ENCODE measurements at regions not wholly inside any gene's neighbourhood (a gene's known extent, or its start where the extent isn't known, plus 50 kb on each side); places are given as distances from the start of the nearest gene placed in this dataset. TPM values are rescaled to one million over a fixed set of nuclear protein-coding genes. Genes with fewer than 3 reads are reported as not detected.
"Not testable (repeated sequence)": the region's sequence is repeated elsewhere in the genome, so short reads cannot be mapped to it uniquely, and the experiment has no call there.

DNA sequence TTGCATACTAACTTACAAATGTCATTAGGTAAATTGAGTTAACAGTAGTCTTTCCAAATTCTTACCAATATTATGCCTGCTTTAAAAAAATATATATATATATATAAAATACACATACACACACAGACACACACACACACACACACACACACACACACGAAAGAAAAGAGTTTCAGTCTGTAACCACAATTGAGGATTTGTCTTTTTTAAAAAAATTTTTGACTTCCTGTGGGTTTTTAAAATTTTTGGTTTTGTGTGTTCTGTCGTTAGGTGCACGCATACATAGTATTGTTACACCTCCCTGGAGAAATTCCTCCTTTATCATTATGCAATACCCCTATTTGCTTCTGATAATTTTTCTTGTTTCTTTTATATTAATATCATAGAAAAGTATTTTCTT lies 129.3 kb upstream of the LRRC61 start:
- H3K4me3 ChIP-seq; DNase-seq (ENCODE audit: low read depth, low spot score); H3K27me3 ChIP-seq (replicated peaks in 1 of 2; ENCODE audit: control insufficient read depth in 2 of 2, insufficient read depth in 2 of 2, low read length in 1 of 2); H4K20me1 ChIP-seq (ENCODE audit: control insufficient read depth, insufficient read depth); FAIRE-seq; H3K9ac ChIP-seq (ENCODE audit: control insufficient read depth, insufficient read depth, low read length); intact Hi-C loops (cut with micrococcal nuclease; ENCODE audit: unreplicated experiment); RAD21 ChIA-PET (ENCODE audit: unreplicated experiment); in situ Hi-C loops (cut with MboI); H3K4me1 ChIP-seq (ENCODE audit: control insufficient read depth, insufficient read depth, low read length); H3K36me3 ChIP-seq (ENCODE audit: control insufficient read depth in 2 of 2, insufficient read depth in 2 of 2, low read length in 1 of 2); H3K4me2 ChIP-seq (ENCODE audit: control insufficient read depth, insufficient read depth); H3K9me3 ChIP-seq (replicated peaks; ENCODE audit: control insufficient read depth, insufficient read depth, low read length); BruUV-seq (replicated peaks); H3K79me2 ChIP-seq (ENCODE audit: control insufficient read depth, insufficient read depth, low read length); POLR2A ChIA-PET; H2AFZ ChIP-seq (ENCODE audit: control insufficient read depth, low read depth, low read length); SMC1A ChIA-PET (ENCODE audit: uncharacterized antibody, unreplicated experiment); H3K27ac ChIP-seq (ENCODE audit: control insufficient read depth, insufficient read depth): not testable (repeated sequence)
- WGBS (ENCODE audit: insufficient coverage, insufficient replicate concordance, low lambda C conversion rate, missing lambda C conversion rate), result 0% methylated on average over 2 of the region's 3 CpGs
- peak; percentile 47 for TF ChIP-seq RUNX3 (IDR thresholded peaks at IDR 0.05; ENCODE audit: low read length)
- 0 out of 2 replicates have a peak, but pooled peaks have one; percentile 23 for TF ChIP-seq ZNF384 (IDR thresholded peaks at IDR 0.05; ENCODE audit: borderline replicate concordance, low read depth, low read length)
- CTCF ChIA-PET, result interaction anchor here (0.6 kb wide), 1 partner anchor 199 kb away, joined by 4 read pairs; no protein-coding TSS in a partner anchor
- peak; percentile 47; the same call in 2 of the 3 replicates for ATAC-seq

Small RNA genes lying in the stretch of these regions (small RNA-seq; reads per million reads assigned to genes)
- not detected for gene AC092666.2
